GM18873 (cell line): ENCODE measurements at regions not wholly inside any gene's neighbourhood (a gene's known extent, or its start where the extent isn't known, plus 50 kb on each side); places are given as distances from the start of the nearest gene placed in this dataset.
A peak's percentile ranks its signal among the peaks of the same experiment; 100 is the strongest.

Source experiments
- ATAC-seq: cut with Tn5 transposase; IDR thresholded peaks from one replicate; pipeline ENCODE4 v1.9.1; 2021; ENCODE audit warnings: mild to moderate bottlenecking, moderate library complexity, moderate number of reproducible peaks; ENCODE audit not compliant: unreplicated experiment, low FRiP score

- no peak for ATAC-seq
Observed at GRCh38 chr5:35482167-35482755, 135.4 kb upstream of the SPEF2 start.

- peak; percentile 46 for ATAC-seq
Observed at GRCh38 chr5:35478856-35479682, 138.6 kb upstream of the SPEF2 start.

- no peak for ATAC-seq
Observed at GRCh38 chr5:35477911-35478310, 139.8 kb upstream of the SPEF2 start.

GRCh38 chr5:35477321-35477720, 140.3 kb upstream of the SPEF2 start:
- ATAC-seq, result no peak

- ATAC-seq, result no peak
Observed at GRCh38 chr5:35476797-35477196, 140.9 kb upstream of the SPEF2 start.

GRCh38 chr5:35476036-35476435, 141.6 kb upstream of the SPEF2 start:
- ATAC-seq, result no peak

- ATAC-seq, result no peak
Observed at GRCh38 chr5:35473589-35473988, 144.1 kb upstream of the SPEF2 start.

- ATAC-seq, result no peak
Observed at GRCh38 chr5:35470866-35471265, 146.8 kb upstream of the SPEF2 start.

- ATAC-seq, result no peak
Observed at GRCh38 chr5:35468811-35469210, 148.9 kb upstream of the SPEF2 start.

- ATAC-seq, result no peak
Observed at GRCh38 chr5:35466746-35467145, 150.9 kb upstream of the SPEF2 start.

- ATAC-seq, result no peak
Observed at GRCh38 chr5:35464757-35465156, 152.9 kb upstream of the SPEF2 start.

- ATAC-seq, result no peak
Observed at GRCh38 chr5:35461530-35461929, 156.1 kb upstream of the SPEF2 start.

GRCh38 chr5:35458824-35459207, 158.8 kb upstream of the SPEF2 start:
- no peak for ATAC-seq

GRCh38 chr5:35457912-35458823, 159.5 kb upstream of the SPEF2 start:
- no peak for ATAC-seq

- ATAC-seq, result no peak
Observed at GRCh38 chr5:35456506-35456905, 161.2 kb upstream of the SPEF2 start.

GRCh38 chr5:35454011-35454525, 163.6 kb upstream of the SPEF2 start:
- no peak for ATAC-seq

- no peak for ATAC-seq
Observed at GRCh38 chr5:35443803-35444595, 173.7 kb upstream of the SPEF2 start.

GRCh38 chr5:35442885-35443639, 174.6 kb upstream of the SPEF2 start:
- no peak for ATAC-seq

GRCh38 chr5:35440409-35440808, 177.3 kb upstream of the SPEF2 start:
- no peak for ATAC-seq
